GM18870 (cell line): ENCODE measurements at regions not wholly inside any gene's neighbourhood (a gene's known extent, or its start where the extent isn't known, plus 50 kb on each side); places are given as distances from the start of the nearest gene placed in this dataset.
"Not testable (repeated sequence)": the region's sequence is repeated elsewhere in the genome, so short reads cannot be mapped to it uniquely, and the experiment has no call there.

Experiments used
- ATAC-seq: cut with Tn5 transposase; IDR thresholded peaks from one replicate; pipeline ENCODE4 v1.9.1; 2021; ENCODE audit warnings: moderate library complexity; ENCODE audit not compliant: unreplicated experiment

DNA sequence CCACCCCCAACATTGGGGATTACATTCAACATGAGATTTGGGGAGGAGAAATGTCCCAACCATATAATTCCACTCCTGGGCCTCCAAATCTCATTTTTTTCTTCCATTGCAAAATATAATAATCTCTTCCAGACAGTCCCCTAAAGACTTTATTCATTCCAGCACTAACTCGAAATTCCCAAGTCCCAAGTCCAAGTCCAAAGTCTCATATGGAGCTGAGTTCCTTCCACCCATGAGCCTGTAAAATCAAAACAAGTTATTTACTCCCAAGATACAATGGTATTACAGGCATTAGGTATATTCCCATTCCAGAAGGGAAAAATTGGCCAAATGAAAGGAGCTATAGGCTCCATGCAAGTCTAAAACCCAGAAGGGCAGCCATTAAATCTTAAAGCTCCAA, 56.7 kb downstream of the P2RY1 start:
- no peak for ATAC-seq

- no peak for ATAC-seq
These were observed 57.5 kb downstream of the P2RY1 start for GRCh38 chr3:152892446-152892845.

DNA sequence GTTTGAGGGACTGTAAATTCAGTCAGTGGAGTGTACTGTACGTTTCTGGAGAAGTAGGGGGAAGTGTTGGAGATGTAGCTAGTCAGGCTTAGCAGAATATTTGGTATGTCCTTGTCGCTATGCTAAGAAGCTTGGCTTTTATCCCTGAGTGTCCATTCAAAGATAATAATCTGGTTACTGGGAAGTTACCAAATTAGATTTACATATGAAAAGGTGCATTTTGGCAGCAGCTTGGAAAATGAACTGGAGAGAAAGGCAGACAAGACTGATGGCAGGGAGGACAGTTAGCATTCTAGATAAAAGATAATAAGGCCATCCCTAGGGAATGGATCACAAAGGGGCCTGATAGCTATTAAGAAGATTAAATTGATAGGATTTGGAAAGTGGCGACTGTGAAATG, 58.7 kb downstream of the P2RY1 start:
- no peak for ATAC-seq

DNA sequence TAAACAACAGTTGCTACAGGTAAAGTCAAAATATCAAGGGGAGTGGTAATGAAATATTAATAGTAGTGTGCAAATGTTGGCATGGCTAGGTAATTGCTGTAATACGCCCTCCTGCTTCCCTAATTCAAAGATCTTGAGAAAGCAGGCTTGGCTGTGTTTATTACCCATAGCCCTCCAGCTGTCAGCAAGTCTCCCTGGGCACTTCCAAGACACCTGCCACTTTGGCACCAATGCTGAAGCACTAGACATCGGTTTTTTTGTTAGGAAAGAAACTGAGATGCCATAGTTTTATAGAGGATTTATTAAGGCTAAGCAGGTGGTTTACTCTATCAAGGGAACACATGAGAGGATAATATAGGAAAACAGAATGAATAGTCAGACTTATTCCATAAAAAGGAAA, 64.4 kb downstream of the P2RY1 start:
- no peak for ATAC-seq

DNA sequence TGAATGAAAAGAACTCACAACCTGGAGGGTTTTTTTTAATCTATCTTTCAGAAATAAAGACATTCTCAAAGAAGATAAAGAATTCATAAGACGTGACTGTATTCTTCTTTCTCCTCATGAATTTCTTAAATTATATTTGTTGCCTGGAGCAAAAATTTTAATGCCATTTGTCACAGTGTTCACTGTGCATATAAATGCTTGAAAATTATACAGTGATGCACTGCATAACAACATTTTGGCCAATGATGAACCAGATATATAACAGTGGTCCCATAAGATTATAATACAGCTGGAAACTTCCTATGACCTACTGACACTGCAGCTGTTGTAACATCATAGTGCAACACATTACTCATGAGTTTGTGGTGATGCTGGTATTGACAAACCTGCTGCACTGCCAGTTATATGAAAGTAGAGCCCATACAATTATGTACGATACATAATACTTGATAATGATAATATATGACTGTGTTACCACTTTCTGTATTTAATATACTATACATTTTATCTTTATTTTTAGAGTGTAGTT, 67.3 kb downstream of the P2RY1 start:
- ATAC-seq = no peak

DNA sequence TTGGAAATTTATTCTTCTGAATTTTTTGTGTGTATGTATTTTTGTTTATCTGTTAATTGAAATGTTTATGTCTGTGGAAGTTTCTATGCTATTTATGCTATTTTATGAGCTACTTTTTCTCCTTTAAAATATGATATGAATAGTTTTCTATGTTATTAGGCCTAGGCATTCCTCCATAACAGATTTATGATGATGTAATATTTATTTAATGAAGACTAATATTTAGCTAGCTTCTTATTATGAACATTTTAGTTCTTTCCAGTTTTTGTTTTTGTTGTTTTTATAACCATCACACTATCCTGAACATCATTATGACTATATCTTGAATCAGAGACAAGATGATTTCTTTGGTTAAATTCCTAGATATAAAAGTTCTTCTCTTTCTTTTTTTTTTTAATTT, 70.7 kb downstream of the P2RY1 start:
- ATAC-seq = no peak

- ATAC-seq = no peak
These were observed 74.4 kb downstream of the P2RY1 start for GRCh38 chr3:152909180-152909883.

DNA sequence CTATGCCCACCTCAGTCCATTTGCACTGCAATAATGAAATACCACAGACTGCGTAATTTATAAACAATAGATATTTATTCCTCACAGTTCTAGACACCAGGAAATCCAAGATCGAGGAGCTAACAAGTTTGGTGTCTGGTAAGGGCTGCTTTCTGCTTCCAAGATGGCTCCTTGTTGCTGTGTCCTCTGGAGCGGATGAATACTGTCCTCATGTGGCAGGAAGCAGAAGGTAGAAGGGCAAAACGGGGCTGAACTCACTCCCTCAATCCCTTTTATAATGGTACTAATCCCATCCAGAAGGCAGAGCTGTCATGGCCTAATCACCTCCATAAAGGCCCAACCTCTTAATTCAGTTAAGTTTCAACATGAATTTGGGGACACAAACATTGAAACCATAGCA, 75.3 kb downstream of the P2RY1 start:
- ATAC-seq = no peak

DNA sequence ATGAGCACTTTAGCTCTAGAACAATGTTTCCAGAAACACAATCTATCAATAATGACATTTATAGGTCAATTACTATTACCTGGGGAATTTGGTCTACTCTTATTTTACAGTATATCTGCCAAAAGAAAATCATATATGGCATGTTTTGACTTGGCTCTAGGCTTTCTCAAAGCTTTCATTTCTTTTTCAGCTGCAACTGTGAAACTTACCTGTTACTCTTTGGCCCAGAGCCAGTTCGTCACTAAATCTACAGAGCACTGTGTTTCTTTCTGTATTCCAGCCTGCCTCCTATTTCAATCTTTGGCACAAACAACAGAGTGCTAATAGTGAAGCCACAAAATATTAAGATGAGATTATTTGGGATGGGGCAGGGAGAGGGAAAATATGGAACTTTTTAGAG, 76.0 kb downstream of the P2RY1 start:
- ATAC-seq = no peak

GRCh38 chr3:152914743-152915142, 79.8 kb downstream of the P2RY1 start:
- not testable (repeated sequence) for ATAC-seq

- ATAC-seq = no peak
These were observed 80.8 kb downstream of the P2RY1 start for GRCh38 chr3:152915695-152916094.

DNA sequence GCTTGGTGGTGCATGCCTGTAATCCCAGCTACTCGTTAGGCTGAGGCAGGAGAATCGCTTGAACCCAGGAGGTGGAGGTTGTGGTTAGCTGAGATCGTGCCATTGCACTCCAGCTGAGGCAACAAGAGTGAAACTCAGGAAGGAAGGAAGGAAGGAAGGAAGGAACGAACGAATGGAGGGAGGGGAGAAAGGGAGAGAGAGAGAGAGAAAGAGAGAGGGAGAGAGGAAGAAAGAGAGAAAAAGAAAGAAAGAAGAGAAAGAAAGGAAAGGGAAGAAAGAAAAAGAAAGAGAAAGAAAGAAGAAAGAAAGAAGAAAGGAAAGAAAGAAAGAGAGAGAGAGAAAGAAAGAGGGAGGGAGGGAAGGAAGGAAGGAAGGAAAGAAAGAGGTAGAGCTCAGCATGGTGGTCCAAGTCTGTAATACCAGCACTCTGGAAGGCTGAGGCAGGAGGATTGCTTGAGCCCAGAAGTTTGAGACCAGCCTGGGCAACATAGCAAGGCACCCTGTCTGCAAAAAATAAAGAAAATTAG, 81.9 kb downstream of the P2RY1 start:
- no peak for ATAC-seq

GRCh38 chr3:152921351-152921750, 86.4 kb downstream of the P2RY1 start:
- no peak for ATAC-seq

DNA sequence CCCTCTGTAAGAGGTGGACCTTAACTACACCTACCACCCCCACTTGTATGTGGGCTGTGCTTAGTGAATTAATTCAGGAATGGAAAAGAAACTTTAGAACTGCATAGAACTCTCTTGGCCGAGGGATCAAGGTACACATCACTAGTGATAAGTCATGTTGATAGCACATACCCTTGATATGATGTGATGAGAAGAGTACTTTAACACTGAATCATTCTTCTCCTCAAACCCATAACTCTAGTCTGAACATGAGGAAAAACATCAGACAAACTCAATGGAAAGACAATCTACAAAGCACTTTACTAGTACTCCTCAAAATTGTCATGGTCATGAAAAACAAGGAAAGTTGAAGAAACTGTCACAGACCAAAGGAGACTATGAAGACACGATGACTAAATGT, 87.6 kb downstream of the P2RY1 start:
- no peak for ATAC-seq

DNA sequence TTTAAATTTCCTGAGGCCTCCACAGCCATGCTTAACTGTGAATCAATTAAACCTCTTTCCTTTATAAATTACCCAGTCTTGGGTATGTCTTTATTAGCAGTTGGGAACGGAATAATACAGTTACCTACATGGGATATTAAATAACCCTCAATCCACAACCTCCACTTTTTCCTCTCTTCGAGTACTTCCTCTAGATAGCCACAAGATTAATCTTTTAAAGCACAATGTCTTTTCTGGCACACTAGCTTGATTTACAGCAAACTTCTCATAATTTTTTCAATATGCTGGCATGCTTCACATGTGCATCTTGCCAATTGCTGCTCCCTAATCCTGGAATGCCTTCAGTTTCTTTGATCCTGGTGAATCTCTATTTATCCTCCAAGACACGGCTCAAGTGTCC, 92.2 kb downstream of the P2RY1 start:
- no peak for ATAC-seq

DNA sequence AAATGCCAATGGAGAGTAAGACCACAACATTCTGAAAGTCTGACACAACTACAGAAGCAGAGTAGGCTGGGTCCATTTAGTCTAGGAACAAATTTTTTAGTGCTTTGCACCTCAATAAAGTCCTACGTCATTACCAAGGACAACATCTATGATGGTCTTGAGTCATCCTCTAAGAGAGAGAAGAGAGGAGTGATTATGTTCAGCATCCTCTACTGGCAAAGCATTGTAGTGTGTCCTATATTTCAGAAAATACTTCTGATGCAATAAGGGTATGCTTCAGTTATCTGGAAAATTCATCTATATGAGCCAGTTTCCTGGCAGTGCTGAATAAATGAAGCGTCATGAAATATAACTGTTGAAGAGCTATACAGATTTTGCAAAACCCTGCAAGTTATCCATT, 95.6 kb downstream of the P2RY1 start:
- ATAC-seq = no peak

- ATAC-seq = no peak
These were observed 102.3 kb downstream of the P2RY1 start for GRCh38 chr3:152937234-152937633.

DNA sequence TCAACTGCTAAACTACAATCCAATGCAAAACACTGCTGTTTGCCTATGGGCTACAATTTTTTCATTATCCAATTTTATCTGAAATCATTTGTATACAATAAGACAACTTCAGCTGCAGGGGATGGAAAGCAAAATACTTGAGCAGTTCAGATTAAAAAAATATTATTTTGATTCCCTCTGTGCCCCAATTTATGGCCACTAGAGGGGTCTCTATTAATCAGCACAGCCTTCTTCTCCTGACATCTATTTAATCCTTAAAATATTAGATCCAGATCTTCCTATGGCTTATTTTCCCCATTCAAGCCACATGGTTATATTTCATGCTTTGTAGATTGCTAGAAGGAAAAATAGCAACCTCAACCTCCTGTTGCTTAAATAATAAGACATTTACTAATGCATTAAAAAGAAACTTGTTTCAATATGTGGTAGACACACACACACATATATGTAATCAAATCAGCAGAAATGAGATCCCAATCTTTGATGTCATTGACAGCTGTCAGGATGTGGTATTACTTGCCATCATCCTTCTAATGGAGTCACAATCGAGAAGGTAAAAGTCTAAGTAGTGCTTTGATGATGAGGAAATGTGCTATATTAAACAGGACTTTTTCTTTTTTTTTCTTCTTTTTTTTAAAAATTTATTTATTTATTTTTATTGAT, 104.2 kb downstream of the P2RY1 start:
- no peak for ATAC-seq

DNA sequence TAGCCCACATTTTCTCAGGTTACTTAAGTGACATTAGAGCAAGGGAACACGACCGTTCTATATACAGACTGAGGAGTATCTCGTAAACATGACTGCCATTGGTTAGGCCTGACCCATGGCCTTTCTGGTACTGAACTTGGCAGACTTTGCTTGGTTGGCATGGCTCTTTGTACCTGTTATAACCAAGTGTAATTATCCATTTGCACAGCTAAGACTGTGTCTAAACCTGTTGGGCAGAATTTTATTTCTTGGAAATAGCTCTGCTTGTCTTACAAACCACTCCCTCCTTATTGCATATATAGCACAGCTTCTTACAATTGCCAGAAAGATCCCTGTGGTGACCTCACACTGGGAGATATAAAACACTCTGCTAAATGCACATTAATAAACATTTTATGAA, 106.9 kb downstream of the P2RY1 start:
- ATAC-seq = no peak

- no peak for ATAC-seq
These were observed 107.4 kb downstream of the P2RY1 start for GRCh38 chr3:152942366-152942765.

DNA sequence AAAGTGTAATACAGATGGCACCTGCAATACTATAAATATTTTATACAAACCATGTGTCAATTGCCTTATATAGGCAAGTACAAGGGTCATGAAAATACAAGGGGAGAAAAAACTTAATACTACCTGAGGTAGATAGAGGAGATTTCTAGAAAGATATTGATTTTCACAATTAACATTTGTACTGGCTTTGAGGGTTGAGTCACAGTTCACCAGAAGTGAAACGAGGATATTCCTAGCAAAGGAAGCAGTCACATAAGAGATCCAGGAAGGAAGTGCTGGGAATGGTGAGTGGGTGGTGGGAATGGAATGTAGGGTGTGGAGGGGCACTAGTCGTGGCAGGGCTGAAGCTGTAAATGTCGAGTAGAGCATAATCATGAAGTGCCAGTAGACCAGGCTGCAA, 108.7 kb downstream of the P2RY1 start:
- ATAC-seq = no peak

- ATAC-seq = no peak
These were observed 109.7 kb downstream of the P2RY1 start for GRCh38 chr3:152944671-152945070.
